PC-9 (cell line): ENCODE measurements at regions not wholly inside any gene's neighbourhood (a gene's known extent, or its start where the extent isn't known, plus 50 kb on each side); places are given as distances from the start of the nearest gene placed in this dataset.

Experiments used
- BruUV-seq: library from RNA; stranded (reverse); fragments of 400-500 nt; replicated peaks from 2 replicates; lab custom pipeline; 2021; lab: Mats Ljungman, UMichigan
- CTCF ChIA-PET: fragments of 300-600 bp; sonication (Branson Sonifier 250); formaldehyde crosslinking; loops from one replicate; lab custom pipeline; 2022; ENCODE audit warnings: antibody characterized with exemption; lab: Charles Lee
- POLR2A ChIA-PET: fragments of 300-600 bp; sonication (Branson Sonifier 250); formaldehyde crosslinking; loops from one replicate; lab custom pipeline; 2022; ENCODE audit warnings: antibody characterized with exemption; ENCODE audit not compliant: unreplicated experiment; lab: Charles Lee
- DNase-seq, 2 experiments: peaks; one replicate each; pipeline versions ENCODE4 v3.0.0 to v3.0.0-alpha.2; 2015 to 2022; ENCODE audit warnings: mixed read lengths in 1 of 2
- H2AFZ ChIP-seq: fragments of 200-600 bp; sonication (generic); 2 replicates; pipeline ENCODE4 v1.8.1; 2017; ENCODE audit warnings: antibody characterized with exemption
- H3F3A ChIP-seq: fragments of 200-600 bp; sonication (generic); 2 replicates; pipeline ENCODE4 v1.8.1; 2017; ENCODE audit warnings: antibody characterized with exemption, mild to moderate bottlenecking, low read depth; ENCODE audit not compliant: insufficient read depth
- H3K27ac ChIP-seq: fragments of 200-600 bp; sonication (generic); 2 replicates; pipeline ENCODE4 v1.6.1; 2016; ENCODE audit warnings: mixed run types
- H3K27me3 ChIP-seq: fragments of 200-600 bp; sonication (generic); 2 replicates; pipeline ENCODE4 v1.6.1; 2016; ENCODE audit warnings: low read depth, mixed run types; ENCODE audit not compliant: insufficient read depth
- H3K36me3 ChIP-seq: fragments of 200-600 bp; sonication (generic); 2 replicates; pipeline ENCODE4 v1.6.1; 2016; ENCODE audit warnings: low read depth, mixed run types
- H3K4me1 ChIP-seq: fragments of 200-600 bp; sonication (generic); replicated peaks from 2 replicates; pipeline ENCODE4 v1.6.1; 2016; ENCODE audit warnings: mixed run types; ENCODE audit not compliant: insufficient read depth
- H3K4me2 ChIP-seq: fragments of 200-600 bp; sonication (generic); 2 replicates; pipeline ENCODE4 v1.6.1; 2017; ENCODE audit warnings: mixed run types
- H3K4me3 ChIP-seq: fragments of 200-600 bp; sonication (generic); 2 replicates; pipeline ENCODE4 v1.6.1; 2016; ENCODE audit warnings: mixed run types
- H3K79me2 ChIP-seq: fragments of 200-600 bp; sonication (generic); 2 replicates; pipeline ENCODE4 v1.6.1; 2017; ENCODE audit warnings: low read depth, mixed run types
- H3K9me2 ChIP-seq: fragments of 200-600 bp; sonication (generic); 2 replicates; pipeline ENCODE4 v1.8.1; 2017; ENCODE audit warnings: mild to moderate bottlenecking; ENCODE audit not compliant: insufficient read depth
- H3K9me3 ChIP-seq: fragments of 200-600 bp; sonication (generic); 2 replicates; pipeline ENCODE4 v1.8.1; 2016; ENCODE audit warnings: low read depth; ENCODE audit not compliant: insufficient read depth
- H4K20me1 ChIP-seq: fragments of 200-600 bp; sonication (generic); 2 replicates; pipeline ENCODE4 v1.8.1; 2017; ENCODE audit not compliant: insufficient read depth
- CTCF ChIP-seq: fragments of 200-600 bp; sonication (generic); conservative IDR thresholded peaks from 2 replicates; pipeline ENCODE4 v1.6.1; 2017; ENCODE audit warnings: mixed run types, antibody characterized with exemption, mild to moderate bottlenecking, moderate library complexity
- EZH2 ChIP-seq: fragments of 200-600 bp; sonication (generic); IDR thresholded peaks from 2 replicates; pipeline ENCODE4 v1.8.0; 2017; ENCODE audit warnings: antibody characterized with exemption, low read depth
- intact Hi-C: fragments of 100-400 bp; cut with micrococcal nuclease; formaldehyde crosslinking; loops from one replicate; pipeline ENCODE4 v1.10.0; 2022; ENCODE audit not compliant: unreplicated experiment

DNA sequence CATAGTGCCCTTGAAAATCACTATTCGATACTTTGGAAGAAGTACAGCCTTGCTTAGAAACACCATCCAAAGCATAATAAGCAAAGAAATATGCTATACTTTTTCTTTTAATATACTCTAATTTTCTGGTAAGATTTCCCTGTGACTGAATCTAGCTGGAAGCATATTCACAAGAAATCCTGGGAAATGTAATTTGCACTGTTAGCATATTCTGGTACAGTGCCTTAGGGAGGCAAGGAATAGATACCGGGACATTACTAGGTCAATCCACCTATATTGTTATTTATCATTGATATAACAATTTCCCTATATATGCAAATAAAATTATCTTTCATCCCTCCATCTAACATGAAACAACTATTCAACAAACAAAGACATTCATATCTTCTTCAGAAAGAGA is 1131.3 kb upstream of the PRR20A start:
- POLR2A ChIA-PET, result no interaction called here

DNA sequence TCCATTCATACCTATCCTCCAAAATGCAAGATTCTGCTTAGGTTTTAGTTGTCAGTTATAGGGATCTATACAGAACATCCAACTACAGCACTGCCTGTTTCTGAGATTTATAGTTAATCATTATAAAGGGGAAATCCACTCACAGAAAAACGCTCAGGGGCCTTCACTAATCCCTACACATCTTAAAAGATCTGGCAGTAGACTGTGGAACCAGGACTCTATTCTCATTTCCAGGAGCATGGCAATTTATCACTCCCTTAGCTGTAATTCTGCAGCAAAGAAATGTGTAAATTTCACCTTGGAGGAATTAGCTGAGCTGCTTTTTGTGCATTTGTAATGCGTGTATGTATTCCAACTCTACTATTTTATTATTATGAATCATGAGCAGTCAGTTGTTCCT is 1128.1 kb upstream of the PRR20A start:
- TF ChIP-seq EZH2 (no peak), CTCF (no peak)

More for the DNA sequence above, 1131.3 kb upstream of the PRR20A start:
- H3K27me3 ChIP-seq, result no peaks in the 10 kb centered on the region
- H3K4me3 ChIP-seq, result no peak overlapping the region
- TF ChIP-seq EZH2 (no peak), CTCF (no peak)
- no peaks in the 10 kb centered on the region for H3K9me3 ChIP-seq
- no peaks in the 10 kb centered on the region for H3K79me2 ChIP-seq
- H3K4me2 ChIP-seq, result no peak overlapping the region
- H3K9me2 ChIP-seq, result no peaks in the 10 kb centered on the region
- no peaks in the 10 kb centered on the region for H3F3A ChIP-seq
- intact Hi-C loops, result no loop called here
- no peak for DNase-seq
- no peaks in the 10 kb centered on the region for H3K36me3 ChIP-seq
- no TSS peak for BruUV-seq
- no peak overlapping the region for H3K27ac ChIP-seq
- H4K20me1 ChIP-seq, result no peaks in the 10 kb centered on the region
- no peaks in the 10 kb centered on the region for H3K4me1 ChIP-seq
- CTCF ChIA-PET, result no interaction called here
- H2AFZ ChIP-seq, result no peak overlapping the region

GRCh38 chr13:56015919-56016318 is 1124.8 kb upstream of the PRR20A start:
- H4K20me1 ChIP-seq, result no peaks in the 10 kb centered on the region
- H3K4me3 ChIP-seq, result no peak overlapping the region
- H3K4me2 ChIP-seq, result no peak overlapping the region
- CTCF ChIA-PET, result no interaction called here
- no peaks in the 10 kb centered on the region for H3K4me1 ChIP-seq
- H3K9me2 ChIP-seq, result no peaks in the 10 kb centered on the region
- POLR2A ChIA-PET, result no interaction called here
- TF ChIP-seq EZH2, result no peak
- TF ChIP-seq CTCF, result no peak
- no peaks in the 10 kb centered on the region for H3K79me2 ChIP-seq
- no peaks in the 10 kb centered on the region for H3F3A ChIP-seq
- no peak overlapping the region for H2AFZ ChIP-seq
- no peaks in the 10 kb centered on the region for H3K9me3 ChIP-seq
- no peak overlapping the region for H3K27ac ChIP-seq
- intact Hi-C loops, result no loop called here
- no peaks in the 10 kb centered on the region for H3K27me3 ChIP-seq
- no peaks in the 10 kb centered on the region for H3K36me3 ChIP-seq
- BruUV-seq, result no TSS peak
- DNase-seq, result no peak

More for the DNA sequence above, 1128.1 kb upstream of the PRR20A start:
- Histone ChIP-seq H3F3A (no peaks in the 10 kb centered on the region), H3K9me3 (no peaks in the 10 kb centered on the region), H3K27ac (no peak overlapping the region), H3K4me2 (no peak overlapping the region), H3K4me3 (no peak overlapping the region), H3K4me1 (no peaks in the 10 kb centered on the region), H3K36me3 (no peaks in the 10 kb centered on the region), H4K20me1 (no peaks in the 10 kb centered on the region), H3K27me3 (no peaks in the 10 kb centered on the region), H3K9me2 (no peaks in the 10 kb centered on the region), H3K79me2 (no peaks in the 10 kb centered on the region), H2AFZ (no peak overlapping the region)
- intact Hi-C loops, result no loop called here
- no peak for DNase-seq
- POLR2A ChIA-PET, result no interaction called here
- no TSS peak for BruUV-seq
- CTCF ChIA-PET, result no interaction called here
